ENCODE measurements at regions not wholly inside any gene's neighbourhood (a gene's known extent, or its start where the extent isn't known, plus 50 kb on each side); places are given as distances from the start of the nearest gene placed in this dataset.

DNA sequence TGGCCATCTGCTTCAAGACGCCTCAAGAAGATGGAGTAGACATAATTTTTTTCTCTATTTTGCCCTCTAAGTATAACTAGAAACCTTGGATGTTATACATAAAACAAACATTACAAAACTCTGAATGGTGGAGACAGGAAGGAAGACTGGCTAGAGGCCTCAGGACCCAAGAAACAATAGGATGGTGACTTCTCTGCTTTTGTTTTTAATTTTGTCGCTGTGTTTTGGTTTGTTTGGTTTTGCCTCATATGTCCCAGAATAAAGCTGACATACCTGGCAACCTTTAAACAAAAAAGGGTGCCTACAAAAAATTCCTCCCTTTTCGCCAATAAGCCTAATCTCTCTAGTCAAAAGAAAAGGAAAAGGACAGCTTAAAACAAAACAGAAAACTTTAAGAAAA is 109.1 kb downstream of the PPP4R3C start:
- no peak overlapping the region for H3K27ac ChIP-seq
- no peaks in the 10 kb centered on the region for H3K36me3 ChIP-seq (ENCODE audit: low read depth, missing control alignments)
- TF ChIP-seq POLR2A (IDR thresholded peaks at IDR 0.05): no peak
- TF ChIP-seq, protein P1, sequence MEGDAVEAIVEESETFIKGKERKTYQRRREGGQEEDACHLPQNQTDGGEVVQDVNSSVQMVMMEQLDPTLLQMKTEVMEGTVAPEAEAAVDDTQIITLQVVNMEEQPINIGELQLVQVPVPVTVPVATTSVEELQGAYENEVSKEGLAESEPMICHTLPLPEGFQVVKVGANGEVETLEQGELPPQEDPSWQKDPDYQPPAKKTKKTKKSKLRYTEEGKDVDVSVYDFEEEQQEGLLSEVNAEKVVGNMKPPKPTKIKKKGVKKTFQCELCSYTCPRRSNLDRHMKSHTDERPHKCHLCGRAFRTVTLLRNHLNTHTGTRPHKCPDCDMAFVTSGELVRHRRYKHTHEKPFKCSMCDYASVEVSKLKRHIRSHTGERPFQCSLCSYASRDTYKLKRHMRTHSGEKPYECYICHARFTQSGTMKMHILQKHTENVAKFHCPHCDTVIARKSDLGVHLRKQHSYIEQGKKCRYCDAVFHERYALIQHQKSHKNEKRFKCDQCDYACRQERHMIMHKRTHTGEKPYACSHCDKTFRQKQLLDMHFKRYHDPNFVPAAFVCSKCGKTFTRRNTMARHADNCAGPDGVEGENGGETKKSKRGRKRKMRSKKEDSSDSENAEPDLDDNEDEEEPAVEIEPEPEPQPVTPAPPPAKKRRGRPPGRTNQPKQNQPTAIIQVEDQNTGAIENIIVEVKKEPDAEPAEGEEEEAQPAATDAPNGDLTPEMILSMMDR (IDR thresholded peaks at IDR 0.05): no peak
- 81 to 82% methylated on average over 3 of the region's 3 CpGs for WGBS, 2 donors
- intact Hi-C loops (cut with DNase I; ENCODE audit: low total_unique reads): no loop called here
- no peak overlapping the region for H3K4me3 ChIP-seq
- no peak for DNase-seq
- no peaks in the 10 kb centered on the region for H3K4me1 ChIP-seq
- no peaks in the 10 kb centered on the region for H3K27me3 ChIP-seq
- H3K9me3 ChIP-seq: no peaks in the 10 kb centered on the region

DNA sequence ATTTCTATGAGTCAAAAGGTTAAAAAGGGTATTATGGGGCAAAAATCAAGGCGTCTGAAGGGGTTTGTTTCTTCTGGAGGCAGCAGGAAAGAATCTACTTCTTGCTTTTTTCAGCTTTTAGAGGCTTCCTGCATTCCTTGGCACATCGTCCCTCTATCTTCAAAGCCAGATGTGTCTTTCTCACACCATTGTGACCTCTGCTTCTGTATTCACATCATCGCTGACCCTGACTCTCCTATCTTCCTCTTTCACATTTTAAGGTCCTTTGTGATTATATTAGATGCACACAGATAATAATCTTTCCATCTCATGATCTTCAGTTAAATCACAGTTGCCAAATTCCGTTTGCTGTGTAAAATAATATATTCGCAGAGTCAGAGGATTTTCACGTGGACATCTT is 112.7 kb downstream of the PPP4R3C start:
- no peak for TF ChIP-seq POLR2A (IDR thresholded peaks at IDR 0.05)
- TF ChIP-seq, protein P1 (IDR thresholded peaks at IDR 0.05): no peak
- DNase-seq: no peak
- Histone ChIP-seq H3K9me3 (no peaks in the 10 kb centered on the region), H3K4me1 (no peaks in the 10 kb centered on the region), H3K27me3 (no peaks in the 10 kb centered on the region), H3K4me3 (no peak overlapping the region), H3K27ac (no peak overlapping the region), H3K36me3 (ENCODE audit: low read depth, missing control alignments) (no peaks in the 10 kb centered on the region)
- WGBS, 2 donors: 65 to 66% methylated on average over 6 of the region's 6 CpGs
- intact Hi-C loops (cut with DNase I; ENCODE audit: low total_unique reads): no loop called here

DNA sequence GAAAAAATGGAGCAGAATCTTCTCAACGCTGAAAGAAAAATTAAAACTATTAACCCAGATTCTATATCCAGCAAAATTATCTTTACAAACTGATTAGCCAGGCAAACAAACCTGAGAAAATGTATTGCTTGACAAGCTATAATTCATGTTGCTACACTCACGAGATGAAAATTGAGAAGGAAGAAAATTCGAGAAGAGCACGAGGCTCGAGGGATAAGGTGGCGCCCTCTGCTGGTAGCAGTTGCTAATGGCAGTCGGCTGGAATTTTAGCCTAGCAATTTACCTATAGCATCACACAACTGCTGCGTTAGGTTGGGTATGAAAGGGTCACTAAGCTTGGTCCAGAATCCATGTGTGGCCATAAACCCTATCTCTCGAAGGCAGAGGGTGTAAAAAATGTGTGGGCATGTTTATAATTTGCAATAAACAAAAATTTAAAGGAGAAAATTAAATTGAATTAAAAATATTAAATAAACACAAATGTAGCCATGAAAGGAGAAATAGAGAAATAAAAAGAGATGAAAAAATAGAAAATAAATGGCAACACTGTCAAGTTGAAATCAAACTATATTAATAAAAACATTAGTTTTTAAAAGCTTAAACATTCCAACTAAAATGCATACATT is 126.6 kb downstream of the PPP4R3C start:
- Histone ChIP-seq H3K27me3 (no peaks in the 10 kb centered on the region), H3K9me3 (no peaks in the 10 kb centered on the region), H3K36me3 (ENCODE audit: low read depth, missing control alignments) (no peaks in the 10 kb centered on the region), H3K27ac (no peak overlapping the region), H3K4me1 (no peaks in the 10 kb centered on the region), H3K4me3 (no peak overlapping the region)
- intact Hi-C loops (cut with DNase I; ENCODE audit: low total_unique reads): no loop called here
- peak; percentile 55 for DNase-seq
- TF ChIP-seq, protein P1 (IDR thresholded peaks at IDR 0.05): peak; percentile 60 to 77 (median 65)
- no peak for TF ChIP-seq POLR2A (IDR thresholded peaks at IDR 0.05)
- 14 to 21% methylated on average over 9 of the region's 9 CpGs for WGBS, 2 donors

DNA sequence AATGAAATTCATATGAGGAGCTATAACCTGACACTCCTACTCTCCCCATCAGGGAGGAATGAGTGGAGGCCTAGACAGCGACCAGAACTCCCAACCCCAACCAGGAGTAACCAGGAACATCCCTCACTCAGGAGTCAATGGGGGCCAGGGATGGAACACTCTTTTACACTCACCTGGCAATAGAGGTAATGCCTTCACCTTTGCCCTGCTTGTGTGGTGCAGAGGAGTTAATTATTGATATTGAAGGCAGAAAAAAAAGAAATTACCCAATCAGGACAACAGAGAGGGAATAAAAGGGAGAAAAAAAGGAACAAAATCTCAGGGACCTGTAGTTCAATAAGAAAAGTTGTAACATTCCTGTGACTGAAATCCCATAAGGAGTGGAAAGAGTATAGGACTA is 141.5 kb downstream of the PPP4R3C start:
- Histone ChIP-seq H3K36me3 (ENCODE audit: low read depth, missing control alignments) (no peaks in the 10 kb centered on the region), H3K27me3 (no peaks in the 10 kb centered on the region), H3K4me3 (no peak overlapping the region), H3K4me1 (no peaks in the 10 kb centered on the region), H3K9me3 (no peaks in the 10 kb centered on the region), H3K27ac (no peak overlapping the region)
- no peak for DNase-seq
- TF ChIP-seq POLR2A (IDR thresholded peaks at IDR 0.05): no peak
- TF ChIP-seq, protein P1 (IDR thresholded peaks at IDR 0.05): no peak
- intact Hi-C loops (cut with DNase I; ENCODE audit: low total_unique reads): no loop called here
- 63% methylated on average over 1 of the region's 1 CpG; no CpG with 5 or more reads in 1 of the 2 donors for WGBS, 2 donors

DNA sequence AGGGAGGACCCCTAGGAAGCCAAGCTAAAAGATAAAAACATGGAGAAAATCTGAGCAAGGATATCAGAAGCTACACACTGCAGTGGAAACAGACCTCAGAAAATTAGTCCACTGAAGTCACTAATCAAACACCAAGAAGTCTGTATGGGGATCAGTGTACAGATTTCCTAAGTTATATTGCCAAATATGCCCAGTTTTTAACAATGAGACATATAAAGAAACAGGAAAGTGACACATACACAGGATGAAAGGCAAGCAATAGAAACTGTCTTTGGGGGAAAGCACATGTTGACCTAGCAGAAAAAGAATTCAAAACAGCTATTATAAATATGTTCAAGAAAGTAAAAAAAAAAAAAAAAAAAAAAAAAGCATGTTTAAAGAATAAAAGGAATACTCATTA is 153.7 kb downstream of the PPP4R3C start:
- intact Hi-C loops (cut with DNase I; ENCODE audit: low total_unique reads): no loop called here
- H3K27ac ChIP-seq: no peak overlapping the region
- H3K4me3 ChIP-seq: no peak overlapping the region
- no peaks in the 10 kb centered on the region for H3K36me3 ChIP-seq (ENCODE audit: low read depth, missing control alignments)
- no peaks in the 10 kb centered on the region for H3K9me3 ChIP-seq
- TF ChIP-seq, protein P1 (IDR thresholded peaks at IDR 0.05): no peak
- TF ChIP-seq POLR2A (IDR thresholded peaks at IDR 0.05): no peak
- no peak for DNase-seq
- H3K4me1 ChIP-seq: no peaks in the 10 kb centered on the region
- no peaks in the 10 kb centered on the region for H3K27me3 ChIP-seq
